Superior temporal gyrus (tissue), 1 donor: ENCODE measurements at regions not wholly inside any gene's neighbourhood (a gene's known extent, or its start where the extent isn't known, plus 50 kb on each side); places are given as distances from the start of the nearest gene placed in this dataset.
"Not testable (repeated sequence)": the region's sequence is repeated elsewhere in the genome, so short reads cannot be mapped to it uniquely, and the experiment has no call there.

Source experiments
- DNase-seq: peaks from one replicate; pipeline ENCODE4 v3.0.0-alpha.2; 2016; ENCODE audit errors: extremely low spot score

DNA sequence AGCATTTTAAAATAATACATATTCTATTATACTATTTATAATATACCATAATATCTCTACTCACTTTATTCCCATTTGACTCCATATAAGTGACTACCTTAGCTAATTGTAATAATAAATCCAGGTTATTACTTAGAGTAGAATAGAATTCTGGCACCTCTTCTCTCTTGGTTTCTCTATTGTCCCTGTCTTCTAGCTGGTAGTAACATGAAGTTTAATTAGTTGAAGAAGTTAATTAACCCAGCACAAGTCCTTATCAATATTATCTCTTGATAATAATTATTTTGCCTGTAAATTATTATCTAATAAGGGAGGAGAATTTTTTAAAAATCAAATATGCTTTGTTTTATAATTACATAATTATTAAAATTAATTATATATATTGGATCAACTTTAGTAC lies 1571.2 kb upstream of the PRR20A start:
- DNase-seq: no peak

DNA sequence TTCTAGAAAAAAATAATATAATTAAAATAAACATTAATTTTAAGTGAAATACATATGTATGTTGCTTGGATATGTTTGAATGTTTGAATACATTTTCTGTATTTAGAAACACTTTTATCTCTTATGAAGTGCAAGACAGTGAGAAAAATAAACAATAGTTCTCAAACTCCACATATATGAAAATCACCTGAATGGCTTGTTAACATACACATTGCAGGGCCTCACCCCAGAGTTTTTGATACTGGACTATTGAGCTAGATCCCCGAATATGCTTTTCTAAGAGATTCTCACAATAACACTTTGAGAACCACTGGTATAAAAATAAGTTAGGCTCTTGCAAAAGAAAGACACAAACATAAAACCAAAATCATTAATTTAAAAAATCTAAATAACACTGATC lies 1570.3 kb upstream of the PRR20A start:
- no peak for DNase-seq

DNA sequence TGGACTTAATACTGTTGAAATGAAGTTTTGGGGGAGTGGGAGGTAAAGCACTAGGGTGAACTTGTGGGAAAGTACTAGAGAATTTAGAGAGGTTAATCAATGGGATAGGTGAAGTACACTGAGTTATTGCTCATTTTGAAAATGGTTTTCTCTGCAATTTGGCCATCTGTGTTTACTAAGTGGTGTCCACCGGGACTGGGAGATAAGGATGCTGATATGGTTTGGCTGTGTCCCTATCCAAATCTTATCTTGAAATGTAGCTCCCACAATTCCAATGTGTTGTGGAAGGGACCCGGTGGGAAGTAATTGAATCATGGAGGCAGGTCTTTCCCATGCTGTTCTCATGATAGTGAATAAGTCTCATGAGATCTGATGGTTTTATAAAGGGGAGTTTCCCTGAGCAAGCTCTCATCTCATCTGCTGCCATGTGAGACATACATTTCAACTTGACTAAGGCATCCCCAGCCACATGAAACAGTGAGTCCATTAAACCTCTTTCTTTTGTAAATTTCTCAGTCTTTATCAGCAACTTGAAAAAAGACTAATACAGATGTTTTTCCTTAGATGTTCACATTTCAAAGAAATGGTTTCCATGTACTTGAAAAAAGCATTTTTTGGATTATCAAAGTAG lies 1569.4 kb upstream of the PRR20A start:
- no peak for DNase-seq

DNA sequence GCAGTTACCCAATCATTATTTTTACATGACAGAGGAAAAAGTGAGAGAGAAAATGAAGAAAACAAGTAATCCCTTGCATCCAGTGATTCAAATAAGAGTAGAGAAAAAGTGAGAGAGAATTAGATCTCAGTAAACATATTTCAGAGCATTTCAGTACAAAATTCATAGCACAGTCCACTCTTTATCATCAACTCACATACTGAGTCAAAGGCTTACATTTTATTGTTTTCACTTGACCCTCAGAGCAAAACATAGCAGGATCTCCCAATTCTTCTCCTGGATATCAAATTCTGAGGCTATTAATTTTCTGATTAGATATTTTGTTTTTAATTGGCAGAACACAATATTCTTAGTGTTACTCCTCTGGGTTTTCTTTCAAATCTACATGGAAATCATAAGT lies 1568.3 kb upstream of the PRR20A start:
- DNase-seq: no peak

DNA sequence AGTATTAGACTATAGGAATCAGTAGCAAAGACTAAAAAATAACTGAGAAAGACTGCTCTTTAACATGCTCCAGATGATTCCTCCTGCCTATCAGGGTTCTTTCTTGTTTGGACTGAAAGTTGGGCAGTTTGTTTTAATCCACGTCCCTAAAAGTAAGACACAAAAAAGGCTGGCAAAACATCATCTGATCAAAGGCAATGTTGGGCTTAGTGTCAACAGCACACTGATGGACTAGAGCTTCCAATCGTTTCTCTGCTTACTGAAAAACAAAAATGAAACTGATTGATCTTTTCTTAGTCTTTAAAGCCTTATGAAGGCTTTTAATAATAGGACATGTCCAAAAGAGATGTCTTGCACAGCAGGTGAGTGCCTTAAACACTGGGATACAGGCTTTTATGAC lies 1567.9 kb upstream of the PRR20A start:
- no peak for DNase-seq

DNA sequence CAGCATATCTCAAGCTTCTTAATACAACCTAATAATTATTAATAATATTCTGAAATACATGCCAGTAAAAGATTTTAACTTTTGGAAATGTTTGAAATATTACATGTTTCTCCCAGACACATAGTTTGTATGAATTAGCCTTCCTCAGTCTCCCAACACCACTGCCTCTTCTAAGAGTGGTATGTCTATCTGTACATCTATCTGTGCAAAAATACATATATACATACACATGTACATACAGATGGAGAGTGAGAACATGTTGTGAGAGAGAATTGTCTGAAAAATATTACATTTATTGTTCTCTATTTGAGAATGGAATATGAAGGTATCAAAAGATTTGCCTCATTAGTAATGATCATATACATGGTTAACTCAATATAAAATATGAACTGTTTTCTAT lies 1567.2 kb upstream of the PRR20A start:
- no peak for DNase-seq

DNA sequence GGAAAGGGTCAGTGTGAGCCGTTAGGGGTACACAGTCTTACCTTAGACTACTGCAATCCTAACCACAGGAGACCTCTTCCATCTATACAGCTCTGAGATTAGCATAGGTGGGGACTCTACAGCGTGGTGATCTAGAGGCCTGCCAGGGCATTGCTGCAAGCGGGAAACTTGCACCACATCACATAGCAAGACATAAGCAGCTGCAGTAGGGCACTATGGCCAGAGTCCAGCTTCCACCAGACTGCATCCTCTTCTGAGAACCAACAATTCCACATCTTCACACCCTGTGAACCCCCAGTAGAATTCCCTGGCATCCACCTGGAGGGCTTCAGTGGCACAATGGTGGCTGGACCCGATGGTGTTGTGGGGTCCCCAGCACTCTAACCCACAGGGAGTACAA lies 1564.3 kb upstream of the PRR20A start:
- DNase-seq: no peak

DNA sequence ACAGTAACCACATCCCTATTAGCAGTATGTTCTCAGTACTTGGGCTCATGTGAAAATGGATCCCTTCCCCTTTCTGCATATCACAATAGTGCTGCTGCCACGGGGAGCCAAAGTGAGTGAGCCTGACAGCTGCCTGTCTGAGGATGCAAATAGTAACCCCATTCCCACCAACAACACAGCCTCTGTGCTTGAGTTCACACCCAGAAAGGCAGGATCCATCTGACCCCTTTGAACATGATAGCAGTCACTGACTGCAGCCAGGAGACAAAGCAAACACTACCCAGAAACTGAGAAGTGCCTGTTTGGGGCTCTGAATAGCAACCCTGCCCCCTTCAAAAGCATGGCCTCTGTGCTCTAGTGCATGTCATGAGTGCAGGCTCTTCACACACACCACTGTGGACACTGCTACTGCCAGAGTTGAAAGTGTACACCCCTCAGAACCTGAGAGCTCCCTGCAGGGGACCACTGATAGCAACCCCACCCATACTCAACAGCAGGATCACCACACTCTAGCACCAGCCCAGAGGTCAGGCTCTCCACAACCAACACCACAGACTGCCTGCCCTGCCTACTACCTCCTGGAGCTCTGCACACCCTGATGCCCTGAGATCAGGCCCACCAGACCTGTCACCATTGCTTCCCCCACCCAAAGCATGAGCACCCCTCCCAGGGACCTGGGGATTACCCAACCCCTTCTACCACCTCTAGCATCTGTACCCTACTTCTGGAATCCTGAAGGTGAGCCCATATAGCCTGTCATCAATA lies 1563.5 kb upstream of the PRR20A start:
- no peak for DNase-seq

DNA sequence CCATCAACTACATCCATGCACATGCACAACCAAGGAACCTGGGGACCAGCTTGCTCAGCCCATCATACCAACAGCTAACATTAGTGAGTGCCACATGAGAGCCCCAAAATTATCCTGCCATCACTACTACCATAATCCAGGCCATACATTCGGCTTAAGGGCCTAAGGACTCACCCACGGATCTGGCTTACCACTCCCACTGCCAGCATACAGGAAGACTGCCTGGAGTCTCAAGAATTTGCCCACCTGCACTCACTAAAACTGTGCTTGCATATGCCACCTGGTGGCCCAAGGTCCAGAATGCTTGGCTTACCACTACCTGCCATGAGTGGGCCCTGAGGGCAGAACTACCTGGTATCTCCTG lies 1562.9 kb upstream of the PRR20A start:
- DNase-seq: no peak

DNA sequence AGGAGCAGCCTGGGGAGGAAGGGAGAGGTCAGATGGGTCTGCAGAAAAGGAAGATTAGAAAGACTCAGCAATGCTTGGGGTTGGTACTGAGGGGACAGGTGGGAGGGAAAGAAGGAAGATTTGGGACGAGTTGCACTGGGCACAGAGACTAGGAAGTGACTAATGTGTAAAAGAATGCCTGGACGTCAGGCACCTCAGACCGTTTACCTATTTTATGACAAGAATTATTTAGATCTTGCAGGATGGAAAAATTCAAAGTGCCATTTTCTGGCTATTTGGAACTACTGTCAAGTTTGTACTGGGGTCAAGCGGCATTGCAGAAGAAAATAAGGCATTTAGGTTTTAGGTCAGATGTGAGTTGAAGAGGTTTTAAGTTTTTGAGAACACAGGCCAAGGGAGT lies 1558.4 kb upstream of the PRR20A start:
- not testable (repeated sequence) for DNase-seq

DNA sequence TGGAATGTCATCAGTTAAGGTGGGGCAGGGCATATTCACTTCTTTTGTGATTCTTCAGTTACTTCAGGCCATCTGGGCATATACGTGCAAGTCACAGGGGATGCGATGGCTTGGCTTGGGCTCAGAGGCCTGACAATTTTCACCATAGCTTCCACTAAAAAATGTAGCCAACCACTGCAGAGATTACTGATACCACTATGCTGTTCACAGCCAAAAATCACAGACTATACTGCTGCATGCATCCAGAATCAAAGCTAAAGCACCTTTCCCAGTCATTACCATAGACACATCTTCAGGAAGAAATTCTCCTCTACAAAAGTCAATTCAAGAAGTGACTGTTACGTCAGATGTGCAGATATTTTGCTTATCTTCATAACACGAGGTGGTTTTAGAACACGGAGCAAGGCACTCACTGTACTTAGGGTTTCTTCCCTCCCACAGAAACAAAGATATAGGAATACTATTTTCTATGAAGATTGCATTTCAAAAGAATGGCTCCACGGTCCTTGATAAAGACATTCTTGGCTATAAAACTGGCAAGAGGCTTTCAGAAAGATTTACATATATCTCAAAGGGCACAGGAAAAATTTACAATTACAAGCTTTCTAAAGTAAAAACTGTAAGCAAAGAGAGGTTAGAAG lies 1556.6 kb upstream of the PRR20A start:
- no peak for DNase-seq

DNA sequence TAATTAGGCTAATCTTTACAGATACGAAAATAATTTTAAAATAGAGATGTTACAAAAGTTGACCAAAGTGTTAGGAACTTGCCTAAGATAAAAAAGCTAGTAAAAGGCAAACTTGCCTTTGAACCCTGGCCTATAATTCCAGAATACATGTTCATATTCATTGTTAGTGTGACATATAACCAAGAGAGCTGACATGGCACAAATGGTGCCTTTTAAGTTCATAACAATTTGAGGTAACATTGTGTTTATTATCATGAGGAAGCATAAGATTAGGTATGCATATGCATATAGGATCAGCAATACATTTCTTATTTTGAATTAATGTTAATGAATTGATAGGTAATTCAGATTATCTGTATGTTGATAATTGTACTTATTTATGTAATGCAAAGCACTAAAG lies 1537.9 kb upstream of the PRR20A start:
- DNase-seq: no peak

DNA sequence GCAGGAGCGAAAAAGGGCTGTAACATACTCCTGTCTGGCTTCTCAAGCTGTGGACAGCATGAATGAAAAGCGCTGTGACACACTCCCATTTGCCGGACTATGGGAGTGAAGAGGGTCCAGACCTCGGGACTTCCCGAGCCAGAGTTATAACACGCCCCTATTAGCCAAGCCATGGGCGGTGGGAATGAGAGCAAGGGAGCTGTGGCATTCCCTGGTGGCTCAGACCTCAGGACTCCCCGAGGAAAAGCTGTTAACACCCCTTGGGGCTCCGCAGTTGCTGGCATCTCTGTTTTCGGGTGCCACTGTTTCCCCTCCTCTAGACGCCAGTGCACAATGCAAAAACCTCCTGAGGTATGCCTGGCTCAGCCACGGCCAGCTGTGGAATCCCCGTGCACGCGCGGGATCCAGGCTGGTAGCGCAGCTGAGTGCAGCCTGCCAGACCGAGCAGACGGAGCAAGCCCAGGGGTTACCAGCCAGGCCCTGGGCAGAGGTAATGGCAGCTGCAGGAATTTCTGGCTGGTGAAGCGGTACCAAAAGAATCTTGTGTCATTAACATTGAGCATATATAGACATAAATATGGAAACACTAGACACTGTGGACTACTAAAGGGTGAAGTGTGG lies 1534.6 kb upstream of the PRR20A start:
- DNase-seq: no peak

DNA sequence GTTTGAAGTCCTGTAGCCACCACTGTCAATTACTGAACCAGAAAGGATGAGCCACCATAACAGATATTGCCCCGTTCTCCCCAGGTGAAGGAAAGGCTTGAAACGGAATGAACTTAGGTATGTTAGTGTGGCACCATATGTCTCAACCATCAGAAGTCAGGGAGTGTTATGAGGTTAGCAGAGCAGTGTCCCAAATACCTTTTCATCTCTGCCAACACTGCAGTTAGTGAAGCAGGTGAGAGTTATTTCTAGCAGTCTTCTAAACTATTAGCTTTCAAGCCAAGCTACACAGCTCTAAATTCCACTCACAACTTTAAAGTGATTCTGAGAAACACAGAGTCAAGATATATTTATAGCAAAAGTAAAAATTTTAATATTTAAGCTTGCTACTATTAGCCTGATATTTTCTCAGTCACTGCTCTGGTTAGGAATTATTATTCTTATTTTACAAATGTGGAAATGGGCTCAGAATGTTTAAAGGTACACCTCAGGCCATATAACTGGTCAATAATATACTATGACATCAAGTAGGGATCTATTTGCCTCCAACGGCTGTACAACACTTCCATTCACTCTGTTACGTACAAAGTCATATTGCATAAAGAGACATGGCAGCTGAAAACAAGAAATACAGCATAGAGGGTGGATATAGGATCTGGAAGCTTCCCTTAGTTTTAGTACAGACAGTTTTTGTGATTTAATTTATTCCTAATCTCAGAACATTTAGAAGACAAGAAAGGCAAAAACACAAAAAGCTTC lies 1527.1 kb upstream of the PRR20A start:
- no peak for DNase-seq

DNA sequence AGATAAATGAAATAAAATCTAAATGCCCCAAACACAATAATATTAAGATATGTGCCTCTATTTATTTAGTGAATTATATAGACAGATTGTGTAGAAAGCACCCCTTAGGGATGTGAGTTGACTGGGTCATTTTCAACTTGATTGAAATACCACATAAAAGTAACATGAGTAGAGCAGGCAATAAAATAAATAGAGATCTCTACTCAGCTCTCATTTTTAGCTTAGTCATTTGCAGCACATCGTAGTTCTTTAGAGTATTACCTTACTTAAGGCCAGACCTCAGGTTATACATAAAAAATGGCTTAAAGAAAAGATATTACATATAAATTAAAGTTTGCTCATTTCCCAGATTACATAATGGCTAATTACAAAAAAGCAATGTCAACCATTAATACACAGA lies 1525.6 kb upstream of the PRR20A start:
- DNase-seq: no peak

DNA sequence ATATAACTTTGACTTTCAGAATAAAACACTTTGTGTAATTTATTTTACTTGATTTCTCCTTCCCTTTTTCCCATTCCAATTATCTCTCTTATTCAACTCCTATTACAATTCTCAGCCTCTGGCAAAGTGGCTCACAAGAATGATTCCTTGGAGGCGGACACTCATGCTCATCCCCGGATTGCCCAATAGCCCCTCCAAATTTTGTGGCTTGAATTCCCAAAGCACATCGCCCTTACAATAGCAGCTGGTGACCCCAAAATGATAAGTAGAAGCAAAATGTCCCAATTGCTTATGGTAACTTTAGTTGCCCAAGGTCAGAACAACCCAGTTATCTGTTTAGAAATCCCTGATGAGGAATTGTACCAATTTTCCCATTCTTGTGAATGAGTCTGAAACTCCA lies 1523.5 kb upstream of the PRR20A start:
- no peak for DNase-seq

DNA sequence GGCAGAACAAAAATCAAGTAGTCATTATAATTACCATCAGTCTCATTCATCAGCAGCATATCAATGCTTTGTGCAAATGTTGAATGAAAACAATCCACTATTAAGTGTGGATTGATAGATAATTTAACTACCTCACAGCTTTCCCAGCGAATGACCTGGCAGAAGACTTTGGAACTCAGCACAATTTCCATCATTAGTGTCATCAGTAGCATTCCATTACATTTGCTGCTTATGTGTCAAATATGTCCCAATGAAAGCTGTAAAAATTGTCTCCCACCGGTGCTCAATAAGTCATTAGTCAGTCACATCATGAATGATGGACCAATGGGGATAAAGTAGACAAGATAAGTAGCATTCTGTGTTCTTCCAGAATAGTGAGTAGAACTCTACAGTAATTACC lies 1513.5 kb upstream of the PRR20A start:
- no peak for DNase-seq

DNA sequence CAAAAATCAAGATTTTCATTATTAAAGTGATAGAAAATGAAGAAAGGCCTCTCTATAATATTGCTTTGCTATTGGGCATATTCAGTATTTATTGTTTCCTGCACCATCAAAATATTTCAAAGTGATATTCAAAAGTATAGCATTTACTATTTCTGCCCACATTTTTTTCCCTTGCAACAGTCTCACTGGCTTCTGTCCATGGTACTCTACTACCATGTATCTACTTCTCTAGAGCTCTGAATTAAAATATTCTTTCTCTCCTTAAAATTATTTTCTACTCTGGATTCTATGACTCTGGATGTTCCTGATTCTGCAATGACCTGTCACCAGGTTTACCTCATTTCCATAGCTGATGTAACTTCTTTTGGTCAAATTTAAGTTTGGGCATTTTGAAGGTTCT lies 1508.3 kb upstream of the PRR20A start:
- DNase-seq: no peak

DNA sequence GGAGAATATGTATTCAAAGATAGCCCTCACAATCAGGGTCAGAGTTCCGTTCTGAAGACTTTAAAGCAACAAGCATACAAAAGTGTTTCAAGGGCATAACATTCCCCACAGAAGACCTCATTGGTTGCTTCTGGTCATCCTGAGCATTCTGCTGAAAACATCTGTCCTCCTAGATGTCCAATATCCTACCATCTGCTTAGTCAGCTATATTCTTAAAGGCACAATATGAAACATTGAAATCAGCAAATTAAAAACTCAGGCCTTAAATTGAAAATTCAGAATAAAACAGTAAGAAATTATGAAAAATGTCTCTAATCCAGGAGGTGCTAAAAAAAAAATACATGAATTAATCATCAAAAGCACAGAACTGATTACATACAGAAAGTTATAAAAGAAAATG lies 1491.2 kb upstream of the PRR20A start:
- DNase-seq: no peak

DNA sequence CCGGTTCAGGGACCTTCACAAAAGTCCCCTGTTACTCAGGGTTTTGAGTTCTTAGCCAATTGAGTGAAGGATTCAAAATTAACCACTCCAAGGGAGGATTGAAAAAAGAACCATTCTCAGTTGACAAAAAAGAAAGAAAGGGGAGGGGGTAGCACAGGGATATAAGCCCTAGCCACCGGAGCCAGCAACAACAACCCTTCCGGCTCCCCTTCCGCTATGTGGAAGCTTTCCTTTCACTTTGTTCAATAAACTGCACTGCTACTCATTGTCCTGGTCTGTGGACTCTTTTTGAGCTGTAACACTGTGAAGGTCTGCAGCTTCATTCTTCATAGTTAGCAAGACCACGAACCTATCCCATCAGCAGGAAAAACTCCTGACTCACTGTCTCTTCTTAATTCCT lies 1488.1 kb upstream of the PRR20A start:
- DNase-seq: no peak

DNA sequence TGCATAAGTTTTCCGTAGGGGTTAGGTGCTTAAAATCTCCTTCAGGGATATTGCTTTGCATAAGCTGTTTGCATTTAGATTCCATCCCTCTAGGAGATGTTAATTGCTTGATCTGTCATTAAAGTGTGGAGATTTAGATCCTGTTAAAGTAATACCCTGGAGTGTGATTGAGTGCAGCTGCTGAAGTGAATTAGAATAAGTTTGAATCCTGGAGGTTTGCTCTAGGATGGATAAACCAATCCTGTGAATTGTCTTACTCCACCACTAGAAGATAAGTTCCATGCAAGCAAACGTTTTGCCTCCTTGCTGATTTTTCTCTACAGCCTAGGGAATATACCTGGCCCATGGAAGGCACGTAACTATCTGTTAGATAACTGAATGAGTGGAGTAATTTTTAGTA lies 1487.2 kb upstream of the PRR20A start:
- no peak for DNase-seq

DNA sequence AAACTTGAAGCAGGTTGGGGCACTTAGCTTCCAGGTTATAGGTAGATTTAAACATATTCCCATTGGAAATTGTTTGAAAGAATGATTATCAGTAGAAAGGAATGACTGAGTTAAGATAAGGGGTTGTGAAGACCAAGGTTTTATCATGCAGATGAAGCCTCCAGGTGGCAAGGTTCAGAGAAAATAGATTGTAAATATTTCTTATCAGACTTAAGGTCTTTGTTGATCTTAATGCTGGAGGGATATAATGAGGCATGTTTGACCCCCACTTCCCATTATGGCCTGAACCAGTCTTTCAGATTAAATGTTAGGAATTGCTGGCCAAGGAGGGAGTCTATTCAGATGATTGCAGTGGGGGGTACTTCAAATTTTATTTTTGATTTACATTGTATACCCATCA lies 1486.5 kb upstream of the PRR20A start:
- no peak for DNase-seq
